HepG2 (cell line): ENCODE measurements at regions not wholly inside any gene's neighbourhood (a gene's known extent, or its start where the extent isn't known, plus 50 kb on each side); places are given as distances from the start of the nearest gene placed in this dataset.

Experiments used
- EEA1 ChIP-seq: sonication (generic); formaldehyde crosslinking; IDR thresholded peaks from 2 replicates; pipeline ENCODE4 v1.5.1; 2020; ENCODE audit warnings: mild to moderate bottlenecking, missing genetic modification reagents, borderline replicate concordance
- MED1 ChIP-seq: sonication (generic); formaldehyde crosslinking; IDR thresholded peaks from 2 replicates; pipeline ENCODE4 v1.4.0; 2020; ENCODE audit warnings: missing genetic modification reagents
- NKX3-1 ChIP-seq: sonication (generic); formaldehyde crosslinking; IDR thresholded peaks from 2 replicates; pipeline ENCODE4 v1.5.0; 2020; ENCODE audit warnings: missing genetic modification reagents
- TF ChIP-seq, protein P1 (sequence below): sonication (generic); formaldehyde crosslinking; IDR thresholded peaks from 2 replicates; pipeline ENCODE4 v1.4.0; 2020; ENCODE audit warnings: missing genetic modification reagents, borderline replicate concordance
- TF ChIP-seq, protein P2 (sequence below): sonication (generic); formaldehyde crosslinking; IDR thresholded peaks from 2 replicates; pipeline ENCODE4 v1.4.0; 2020; ENCODE audit warnings: missing genetic modification reagents
- TF ChIP-seq, protein P3 (sequence below): sonication (generic); formaldehyde crosslinking; IDR thresholded peaks from 2 replicates; pipeline ENCODE4 v1.5.0; 2020; ENCODE audit warnings: mild to moderate bottlenecking, missing genetic modification reagents, borderline replicate concordance

DNA sequence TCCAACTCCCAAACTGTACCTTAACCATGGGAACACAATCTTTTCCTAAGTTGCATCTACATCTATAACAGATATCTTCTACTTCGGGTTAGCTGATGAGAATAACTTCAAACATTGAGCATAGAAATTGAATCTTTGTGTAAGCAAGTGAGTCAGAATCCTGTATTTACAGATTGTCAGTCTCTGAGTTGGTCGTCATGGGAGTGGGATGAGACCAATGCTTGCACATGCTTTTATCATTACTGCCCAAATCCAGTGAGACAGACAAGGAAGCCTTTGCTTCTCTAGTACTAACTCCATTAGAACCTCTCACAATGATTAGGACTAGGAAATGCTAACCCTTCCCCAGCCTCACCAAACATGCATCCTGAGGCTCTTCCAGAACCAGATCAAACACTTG lies 587.1 kb upstream of the ZNF717 start:
- TF ChIP-seq MED1 (no peak), NKX3-1 (CRISPR knock-in tag) (no peak), EEA1 (CRISPR knock-in tag) (no peak)
- TF ChIP-seq, protein P1, sequence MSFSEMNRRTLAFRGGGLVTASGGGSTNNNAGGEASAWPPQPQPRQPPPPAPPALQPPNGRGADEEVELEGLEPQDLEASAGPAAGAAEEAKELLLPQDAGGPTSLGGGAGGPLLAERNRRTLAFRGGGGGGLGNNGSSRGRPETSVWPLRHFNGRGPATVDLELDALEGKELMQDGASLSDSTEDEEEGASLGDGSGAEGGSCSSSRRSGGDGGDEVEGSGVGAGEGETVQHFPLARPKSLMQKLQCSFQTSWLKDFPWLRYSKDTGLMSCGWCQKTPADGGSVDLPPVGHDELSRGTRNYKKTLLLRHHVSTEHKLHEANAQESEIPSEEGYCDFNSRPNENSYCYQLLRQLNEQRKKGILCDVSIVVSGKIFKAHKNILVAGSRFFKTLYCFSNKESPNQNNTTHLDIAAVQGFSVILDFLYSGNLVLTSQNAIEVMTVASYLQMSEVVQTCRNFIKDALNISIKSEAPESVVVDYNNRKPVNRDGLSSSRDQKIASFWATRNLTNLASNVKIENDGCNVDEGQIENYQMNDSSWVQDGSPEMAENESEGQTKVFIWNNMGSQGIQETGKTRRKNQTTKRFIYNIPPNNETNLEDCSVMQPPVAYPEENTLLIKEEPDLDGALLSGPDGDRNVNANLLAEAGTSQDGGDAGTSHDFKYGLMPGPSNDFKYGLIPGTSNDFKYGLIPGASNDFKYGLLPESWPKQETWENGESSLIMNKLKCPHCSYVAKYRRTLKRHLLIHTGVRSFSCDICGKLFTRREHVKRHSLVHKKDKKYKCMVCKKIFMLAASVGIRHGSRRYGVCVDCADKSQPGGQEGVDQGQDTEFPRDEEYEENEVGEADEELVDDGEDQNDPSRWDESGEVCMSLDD: no peak
- TF ChIP-seq, protein P2, sequence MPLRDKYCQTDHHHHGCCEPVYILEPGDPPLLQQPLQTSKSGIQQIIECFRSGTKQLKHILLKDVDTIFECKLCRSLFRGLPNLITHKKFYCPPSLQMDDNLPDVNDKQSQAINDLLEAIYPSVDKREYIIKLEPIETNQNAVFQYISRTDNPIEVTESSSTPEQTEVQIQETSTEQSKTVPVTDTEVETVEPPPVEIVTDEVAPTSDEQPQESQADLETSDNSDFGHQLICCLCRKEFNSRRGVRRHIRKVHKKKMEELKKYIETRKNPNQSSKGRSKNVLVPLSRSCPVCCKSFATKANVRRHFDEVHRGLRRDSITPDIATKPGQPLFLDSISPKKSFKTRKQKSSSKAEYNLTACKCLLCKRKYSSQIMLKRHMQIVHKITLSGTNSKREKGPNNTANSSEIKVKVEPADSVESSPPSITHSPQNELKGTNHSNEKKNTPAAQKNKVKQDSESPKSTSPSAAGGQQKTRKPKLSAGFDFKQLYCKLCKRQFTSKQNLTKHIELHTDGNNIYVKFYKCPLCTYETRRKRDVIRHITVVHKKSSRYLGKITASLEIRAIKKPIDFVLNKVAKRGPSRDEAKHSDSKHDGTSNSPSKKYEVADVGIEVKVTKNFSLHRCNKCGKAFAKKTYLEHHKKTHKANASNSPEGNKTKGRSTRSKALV (CRISPR knock-in tag): no peak
- TF ChIP-seq, protein P3, sequence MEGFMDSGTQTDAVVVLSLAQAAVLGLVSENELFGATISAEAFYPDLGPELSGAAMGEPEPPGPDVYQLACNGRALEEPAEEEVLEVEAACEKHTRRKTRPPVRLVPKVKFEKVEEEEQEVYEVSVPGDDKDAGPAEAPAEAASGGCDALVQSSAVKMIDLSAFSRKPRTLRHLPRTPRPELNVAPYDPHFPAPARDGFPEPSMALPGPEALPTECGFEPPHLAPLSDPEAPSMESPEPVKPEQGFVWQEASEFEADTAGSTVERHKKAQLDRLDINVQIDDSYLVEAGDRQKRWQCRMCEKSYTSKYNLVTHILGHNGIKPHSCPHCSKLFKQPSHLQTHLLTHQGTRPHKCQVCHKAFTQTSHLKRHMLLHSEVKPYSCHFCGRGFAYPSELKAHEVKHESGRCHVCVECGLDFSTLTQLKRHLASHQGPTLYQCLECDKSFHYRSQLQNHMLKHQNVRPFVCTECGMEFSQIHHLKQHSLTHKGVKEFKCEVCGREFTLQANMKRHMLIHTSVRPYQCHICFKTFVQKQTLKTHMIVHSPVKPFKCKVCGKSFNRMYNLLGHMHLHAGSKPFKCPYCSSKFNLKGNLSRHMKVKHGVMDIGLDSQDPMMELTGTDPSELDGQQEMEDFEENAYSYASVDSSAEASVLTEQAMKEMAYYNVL (CRISPR knock-in tag): no peak
